ENCODE measurements at regions not wholly inside any gene's neighbourhood (a gene's known extent, or its start where the extent isn't known, plus 50 kb on each side); places are given as distances from the start of the nearest gene placed in this dataset.

GRCh38 chr10:113430634-113431397, 122.0 kb upstream of the HABP2 start:
- TF ChIP-seq CTCF (IDR thresholded peaks at IDR 0.05): no peak
- no peak for TF ChIP-seq POLR2A (IDR thresholded peaks at IDR 0.05)
